ENCODE measurements at regions not wholly inside any gene's neighbourhood (a gene's known extent, or its start where the extent isn't known, plus 50 kb on each side); places are given as distances from the start of the nearest gene placed in this dataset.

DNA sequence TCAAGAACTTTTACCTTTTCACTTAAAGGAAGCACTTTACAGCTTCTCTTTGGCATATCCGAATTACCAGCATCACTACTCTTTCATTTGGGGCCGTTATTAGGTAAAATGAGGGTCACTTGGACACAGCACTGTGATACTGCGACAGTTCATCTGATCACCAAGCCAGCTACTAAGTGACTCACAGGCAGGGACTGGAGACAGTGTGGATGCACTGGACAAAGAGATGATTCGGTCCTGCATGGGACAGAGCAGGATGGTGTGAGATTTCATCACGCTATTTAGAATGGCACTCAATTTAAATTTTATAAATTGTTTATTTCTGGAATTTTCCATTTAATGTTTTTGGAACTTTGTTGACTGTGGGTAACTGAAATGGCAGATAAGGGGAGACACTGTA lies 166.9 kb upstream of the IL12A start:
- Histone ChIP-seq H3K27me3 (no peaks in the 10 kb centered on the region), H3K27ac (no peak overlapping the region), H3K36me3 (no peaks in the 10 kb centered on the region), H3K4me3 (no peak overlapping the region), H3K4me1 (no peaks in the 10 kb centered on the region), H3K9ac (ENCODE audit: low read depth in 2 of 2, low read length in 2 of 2) (no peak overlapping the region), H3K9me3 (no peaks in the 10 kb centered on the region)
- DNase-seq, result no peak
- TF ChIP-seq, protein P1, sequence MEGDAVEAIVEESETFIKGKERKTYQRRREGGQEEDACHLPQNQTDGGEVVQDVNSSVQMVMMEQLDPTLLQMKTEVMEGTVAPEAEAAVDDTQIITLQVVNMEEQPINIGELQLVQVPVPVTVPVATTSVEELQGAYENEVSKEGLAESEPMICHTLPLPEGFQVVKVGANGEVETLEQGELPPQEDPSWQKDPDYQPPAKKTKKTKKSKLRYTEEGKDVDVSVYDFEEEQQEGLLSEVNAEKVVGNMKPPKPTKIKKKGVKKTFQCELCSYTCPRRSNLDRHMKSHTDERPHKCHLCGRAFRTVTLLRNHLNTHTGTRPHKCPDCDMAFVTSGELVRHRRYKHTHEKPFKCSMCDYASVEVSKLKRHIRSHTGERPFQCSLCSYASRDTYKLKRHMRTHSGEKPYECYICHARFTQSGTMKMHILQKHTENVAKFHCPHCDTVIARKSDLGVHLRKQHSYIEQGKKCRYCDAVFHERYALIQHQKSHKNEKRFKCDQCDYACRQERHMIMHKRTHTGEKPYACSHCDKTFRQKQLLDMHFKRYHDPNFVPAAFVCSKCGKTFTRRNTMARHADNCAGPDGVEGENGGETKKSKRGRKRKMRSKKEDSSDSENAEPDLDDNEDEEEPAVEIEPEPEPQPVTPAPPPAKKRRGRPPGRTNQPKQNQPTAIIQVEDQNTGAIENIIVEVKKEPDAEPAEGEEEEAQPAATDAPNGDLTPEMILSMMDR (IDR thresholded peaks at IDR 0.05), result no peak
- intact Hi-C loops (cut with DNase I), result no loop called here

DNA sequence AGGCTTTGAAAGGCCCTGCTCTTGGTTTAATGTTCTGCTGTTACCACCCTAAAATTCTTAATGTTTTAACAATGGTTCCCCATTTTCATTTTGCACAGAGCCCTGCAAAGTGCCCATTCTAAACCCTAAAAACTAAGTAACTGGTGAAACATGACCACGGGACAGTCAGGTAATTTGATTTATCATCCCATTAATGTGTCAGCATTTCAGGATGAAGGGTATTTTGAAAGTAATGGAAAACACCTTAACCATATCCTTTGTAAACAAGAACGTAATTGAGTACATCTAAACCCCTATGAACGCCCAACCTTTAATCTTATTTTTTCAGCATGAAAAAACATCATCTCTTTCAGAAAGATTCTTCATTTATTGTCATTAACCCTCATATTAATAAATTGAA lies 164.9 kb upstream of the IL12A start:
- no peak overlapping the region for H3K9ac ChIP-seq (ENCODE audit: low read depth in 2 of 2, low read length in 2 of 2)
- H3K4me3 ChIP-seq, result no peak overlapping the region
- intact Hi-C loops (cut with DNase I), result no loop called here
- DNase-seq, result no peak
- H3K27me3 ChIP-seq, result no peaks in the 10 kb centered on the region
- no peaks in the 10 kb centered on the region for H3K9me3 ChIP-seq
- no peaks in the 10 kb centered on the region for H3K36me3 ChIP-seq
- H3K27ac ChIP-seq, result no peak overlapping the region
- TF ChIP-seq, protein P1 (IDR thresholded peaks at IDR 0.05), result no peak
- H3K4me1 ChIP-seq, result no peaks in the 10 kb centered on the region

DNA sequence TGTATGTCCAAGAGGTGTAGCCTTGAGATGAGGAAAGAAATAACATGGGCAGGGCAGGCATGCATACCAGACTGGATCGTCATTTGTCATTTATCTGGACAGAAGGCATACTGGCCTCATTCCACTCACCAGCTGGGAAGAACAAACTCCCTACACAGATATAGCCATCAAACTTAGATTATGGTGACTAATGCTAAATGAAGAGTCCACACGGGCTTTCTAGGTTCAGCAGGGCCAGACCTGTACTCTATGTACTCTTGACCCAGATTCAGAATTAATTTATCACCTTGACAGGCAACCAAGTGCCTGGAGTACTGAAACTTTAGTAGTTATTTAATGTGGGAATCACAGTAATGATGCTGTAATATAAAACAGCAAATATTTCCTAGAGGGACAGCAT lies 164.3 kb upstream of the IL12A start:
- intact Hi-C loops (cut with DNase I), result no loop called here
- Histone ChIP-seq H3K4me1 (no peaks in the 10 kb centered on the region), H3K36me3 (no peaks in the 10 kb centered on the region), H3K27me3 (no peaks in the 10 kb centered on the region), H3K9ac (ENCODE audit: low read depth in 2 of 2, low read length in 2 of 2) (no peak overlapping the region), H3K9me3 (no peaks in the 10 kb centered on the region), H3K27ac (no peak overlapping the region), H3K4me3 (no peak overlapping the region)
- TF ChIP-seq, protein P1 (IDR thresholded peaks at IDR 0.05), result no peak
- peak; percentile 47 for DNase-seq

DNA sequence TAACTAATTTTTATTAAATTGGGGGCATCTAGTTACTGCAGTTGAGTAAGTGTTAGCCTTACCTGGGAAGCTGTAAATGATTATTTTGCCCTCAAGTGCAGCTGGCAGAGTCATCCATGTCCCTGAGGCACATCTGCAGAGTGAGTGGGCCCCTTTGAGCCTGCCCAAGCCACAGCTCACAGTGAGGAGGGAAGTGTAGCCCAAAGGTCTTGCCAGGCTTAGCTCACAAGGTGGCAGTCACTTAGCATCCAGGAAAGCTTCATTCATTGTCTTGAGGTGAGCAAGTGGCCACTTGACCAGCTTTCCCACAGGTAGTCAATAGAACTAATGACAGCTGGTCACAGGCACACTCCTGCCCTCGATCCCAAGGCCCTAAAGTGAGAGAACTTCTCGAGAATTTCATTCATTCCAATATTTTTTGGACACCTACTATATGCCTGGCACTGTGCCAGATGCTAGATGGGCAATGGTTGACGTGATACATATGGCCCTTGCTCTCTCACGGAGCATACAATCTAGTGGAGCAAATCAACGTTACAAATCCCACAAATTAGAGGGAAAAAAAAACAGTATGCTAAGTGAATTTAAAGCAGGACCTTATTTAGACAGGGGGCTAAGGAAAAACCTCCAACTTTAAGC lies 163.3 kb upstream of the IL12A start:
- no peaks in the 10 kb centered on the region for H3K9me3 ChIP-seq
- H3K27ac ChIP-seq, result no peak overlapping the region
- H3K36me3 ChIP-seq, result no peaks in the 10 kb centered on the region
- DNase-seq, result no peak
- H3K4me1 ChIP-seq, result no peaks in the 10 kb centered on the region
- no peak overlapping the region for H3K9ac ChIP-seq (ENCODE audit: low read depth in 2 of 2, low read length in 2 of 2)
- no peaks in the 10 kb centered on the region for H3K27me3 ChIP-seq
- TF ChIP-seq, protein P1 (IDR thresholded peaks at IDR 0.05), result no peak
- intact Hi-C loops (cut with DNase I), result loop anchor here (5.0 kb wide), 1 partner anchor 182 kb away; no protein-coding TSS in a partner anchor
- H3K4me3 ChIP-seq, result no peak overlapping the region

DNA sequence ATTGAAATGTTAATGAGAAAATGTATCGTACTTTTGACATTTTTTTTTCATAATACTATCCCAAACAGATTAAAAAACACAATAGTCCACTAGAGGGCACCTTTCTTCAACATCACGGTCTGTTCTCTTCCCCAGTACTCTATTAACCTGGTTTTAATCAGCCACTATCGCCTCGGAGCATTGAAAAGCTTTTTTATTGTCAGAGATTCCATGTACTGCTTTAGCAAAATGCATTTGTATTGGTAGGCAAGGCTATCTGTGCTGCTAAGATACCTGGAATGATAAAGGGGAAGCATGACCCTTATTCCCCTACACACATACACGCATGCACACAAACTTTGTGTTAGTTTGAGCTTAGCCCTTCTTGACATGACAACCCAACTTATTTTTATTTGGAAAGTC lies 160.1 kb upstream of the IL12A start:
- Histone ChIP-seq H3K27ac (no peak overlapping the region), H3K9ac (ENCODE audit: low read depth in 2 of 2, low read length in 2 of 2) (no peak overlapping the region), H3K9me3 (no peaks in the 10 kb centered on the region), H3K4me3 (no peak overlapping the region), H3K36me3 (no peaks in the 10 kb centered on the region), H3K27me3 (no peaks in the 10 kb centered on the region), H3K4me1 (no peaks in the 10 kb centered on the region)
- intact Hi-C loops (cut with DNase I), result loop anchor here (5.0 kb wide), 1 partner anchor 179 kb away; no protein-coding TSS in a partner anchor
- TF ChIP-seq, protein P1 (IDR thresholded peaks at IDR 0.05), result peak; percentile 50
- no peak for DNase-seq

All from colonic mucosa (tissue), 4 donors.